OCI-LY1 (cell line): ENCODE measurements at regions not wholly inside any gene's neighbourhood (a gene's known extent, or its start where the extent isn't known, plus 50 kb on each side); places are given as distances from the start of the nearest gene placed in this dataset.

Source experiments
- EZH2 ChIP-seq: fragments of 200-600 bp; sonication (generic), shearing (Covaris generic); IDR thresholded peaks from 2 replicates; pipeline ENCODE4 v1.8.0; 2017; ENCODE audit warnings: borderline replicate concordance, mixed run types, mild to moderate bottlenecking, antibody characterized with exemption, low read length, moderate library complexity, mixed read lengths
- TF ChIP-seq, protein P1 (sequence below): fragments of 200-600 bp; sonication (generic), shearing (Covaris generic); IDR thresholded peaks from 2 replicates; pipeline ENCODE4 v1.5.1; 2017; ENCODE audit warnings: mild to moderate bottlenecking, antibody characterized with exemption, low read length, moderate library complexity, mixed read lengths

DNA sequence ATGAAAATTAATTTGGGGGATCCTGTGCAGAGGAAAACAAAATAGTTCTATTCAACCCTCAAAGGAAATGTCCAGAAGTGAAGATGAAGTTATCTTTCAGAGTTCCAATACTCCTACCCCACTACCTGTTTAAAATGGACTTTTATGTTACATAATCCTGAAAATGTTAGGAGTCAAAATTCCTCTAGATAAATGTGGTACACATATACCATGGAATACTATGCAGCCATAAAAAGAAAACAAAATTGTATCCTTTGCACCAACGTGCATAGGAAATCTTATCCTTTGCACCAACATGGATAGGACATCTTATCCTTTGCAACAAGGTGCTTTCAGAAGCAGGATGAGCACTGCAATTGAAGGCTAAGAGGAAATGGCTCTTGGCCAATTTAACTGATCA, 245.2 kb downstream of the LTN1 start:
- TF ChIP-seq, protein P1, sequence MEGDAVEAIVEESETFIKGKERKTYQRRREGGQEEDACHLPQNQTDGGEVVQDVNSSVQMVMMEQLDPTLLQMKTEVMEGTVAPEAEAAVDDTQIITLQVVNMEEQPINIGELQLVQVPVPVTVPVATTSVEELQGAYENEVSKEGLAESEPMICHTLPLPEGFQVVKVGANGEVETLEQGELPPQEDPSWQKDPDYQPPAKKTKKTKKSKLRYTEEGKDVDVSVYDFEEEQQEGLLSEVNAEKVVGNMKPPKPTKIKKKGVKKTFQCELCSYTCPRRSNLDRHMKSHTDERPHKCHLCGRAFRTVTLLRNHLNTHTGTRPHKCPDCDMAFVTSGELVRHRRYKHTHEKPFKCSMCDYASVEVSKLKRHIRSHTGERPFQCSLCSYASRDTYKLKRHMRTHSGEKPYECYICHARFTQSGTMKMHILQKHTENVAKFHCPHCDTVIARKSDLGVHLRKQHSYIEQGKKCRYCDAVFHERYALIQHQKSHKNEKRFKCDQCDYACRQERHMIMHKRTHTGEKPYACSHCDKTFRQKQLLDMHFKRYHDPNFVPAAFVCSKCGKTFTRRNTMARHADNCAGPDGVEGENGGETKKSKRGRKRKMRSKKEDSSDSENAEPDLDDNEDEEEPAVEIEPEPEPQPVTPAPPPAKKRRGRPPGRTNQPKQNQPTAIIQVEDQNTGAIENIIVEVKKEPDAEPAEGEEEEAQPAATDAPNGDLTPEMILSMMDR = no peak
- no peak for TF ChIP-seq EZH2
